ENCODE measurements at regions not wholly inside any gene's neighbourhood (a gene's known extent, or its start where the extent isn't known, plus 50 kb on each side); places are given as distances from the start of the nearest gene placed in this dataset.

DNA sequence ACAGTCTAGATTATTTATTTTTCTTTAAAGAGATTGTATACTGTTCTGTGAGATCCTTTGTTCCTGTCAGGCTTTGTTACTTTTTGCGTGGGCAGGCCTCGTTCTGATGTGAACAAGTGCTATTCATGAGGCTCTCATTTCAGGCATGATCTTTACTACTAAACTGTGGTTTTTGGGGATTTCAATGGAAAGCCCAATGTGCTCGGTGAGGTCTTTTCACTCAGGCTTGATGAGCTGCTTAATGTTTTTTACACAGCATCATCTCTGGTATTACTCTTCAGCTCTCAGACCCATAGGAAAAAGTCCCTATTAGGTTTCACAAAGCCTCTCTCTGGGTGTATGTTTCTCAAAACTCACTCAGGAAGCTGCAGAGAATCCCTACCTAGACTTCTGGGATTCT, 419.4 kb downstream of the GPATCH2 start:
- TF ChIP-seq, protein P1, sequence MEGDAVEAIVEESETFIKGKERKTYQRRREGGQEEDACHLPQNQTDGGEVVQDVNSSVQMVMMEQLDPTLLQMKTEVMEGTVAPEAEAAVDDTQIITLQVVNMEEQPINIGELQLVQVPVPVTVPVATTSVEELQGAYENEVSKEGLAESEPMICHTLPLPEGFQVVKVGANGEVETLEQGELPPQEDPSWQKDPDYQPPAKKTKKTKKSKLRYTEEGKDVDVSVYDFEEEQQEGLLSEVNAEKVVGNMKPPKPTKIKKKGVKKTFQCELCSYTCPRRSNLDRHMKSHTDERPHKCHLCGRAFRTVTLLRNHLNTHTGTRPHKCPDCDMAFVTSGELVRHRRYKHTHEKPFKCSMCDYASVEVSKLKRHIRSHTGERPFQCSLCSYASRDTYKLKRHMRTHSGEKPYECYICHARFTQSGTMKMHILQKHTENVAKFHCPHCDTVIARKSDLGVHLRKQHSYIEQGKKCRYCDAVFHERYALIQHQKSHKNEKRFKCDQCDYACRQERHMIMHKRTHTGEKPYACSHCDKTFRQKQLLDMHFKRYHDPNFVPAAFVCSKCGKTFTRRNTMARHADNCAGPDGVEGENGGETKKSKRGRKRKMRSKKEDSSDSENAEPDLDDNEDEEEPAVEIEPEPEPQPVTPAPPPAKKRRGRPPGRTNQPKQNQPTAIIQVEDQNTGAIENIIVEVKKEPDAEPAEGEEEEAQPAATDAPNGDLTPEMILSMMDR (IDR thresholded peaks at IDR 0.05): no peak
- Mint-ChIP-seq H3K27me3 (ENCODE audit: unreplicated experiment) (no peaks in the 10 kb centered on the region), H3K4me1 (ENCODE audit: unreplicated experiment) (no peaks in the 10 kb centered on the region), H3K27ac (ENCODE audit: unreplicated experiment) (no peak overlapping the region), H3K4me3 (ENCODE audit: unreplicated experiment) (no peak overlapping the region), H3K36me3 (ENCODE audit: unreplicated experiment) (no peaks in the 10 kb centered on the region), H3K9me3 (ENCODE audit: unreplicated experiment) (peaks cover 6% of the 10 kb centered on the region)
- no peak for DNase-seq (ENCODE audit: extremely low spot score, unreplicated experiment)

DNA sequence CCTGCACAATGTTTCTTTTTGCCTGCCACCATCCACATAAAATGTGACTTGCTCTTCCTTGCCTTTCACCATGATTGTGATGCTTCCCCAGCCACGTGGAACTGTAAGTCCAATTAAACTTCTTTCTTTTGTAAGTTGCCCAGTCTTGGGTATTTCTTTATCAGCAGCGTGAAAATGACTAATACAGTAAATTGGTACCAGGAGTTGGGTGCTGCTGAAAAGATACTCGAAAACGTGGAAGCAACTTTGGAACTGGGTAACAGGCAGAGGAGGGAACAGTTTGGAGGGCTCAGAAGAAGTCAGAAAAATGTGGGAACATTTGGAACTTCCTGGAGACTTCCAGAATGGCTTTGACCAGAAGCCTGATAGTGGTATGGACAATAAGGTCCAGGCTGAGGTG, 425.3 kb downstream of the GPATCH2 start:
- Mint-ChIP-seq H3K27me3 (ENCODE audit: unreplicated experiment) (no peaks in the 10 kb centered on the region), H3K27ac (ENCODE audit: unreplicated experiment) (no peak overlapping the region), H3K4me1 (ENCODE audit: unreplicated experiment) (no peaks in the 10 kb centered on the region), H3K9me3 (ENCODE audit: unreplicated experiment) (peaks cover 11% of the 10 kb centered on the region), H3K36me3 (ENCODE audit: unreplicated experiment) (no peaks in the 10 kb centered on the region), H3K4me3 (ENCODE audit: unreplicated experiment) (no peak overlapping the region)
- no peak for DNase-seq (ENCODE audit: extremely low spot score, unreplicated experiment)
- TF ChIP-seq, protein P1 (IDR thresholded peaks at IDR 0.05): no peak

DNA sequence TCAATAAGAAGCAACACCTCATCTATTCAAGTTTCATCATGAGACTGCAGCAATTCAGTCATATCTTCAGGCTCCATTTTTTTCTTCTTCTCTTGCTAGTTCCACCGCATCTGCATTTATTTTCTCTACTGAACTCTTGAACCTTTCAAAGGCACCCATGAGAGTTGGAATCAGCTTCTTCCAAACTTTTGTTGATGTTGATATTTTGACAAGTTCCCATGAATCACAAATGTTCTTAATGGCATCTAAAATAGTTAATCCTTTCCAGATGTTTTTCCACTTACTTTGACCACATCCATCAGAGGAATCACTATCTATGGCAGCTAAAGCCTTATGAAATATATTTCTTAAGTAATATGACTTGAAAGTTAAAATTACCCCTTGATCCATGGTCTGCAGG, 434.3 kb downstream of the GPATCH2 start:
- Mint-ChIP-seq H3K36me3 (ENCODE audit: unreplicated experiment) (no peaks in the 10 kb centered on the region), H3K9me3 (ENCODE audit: unreplicated experiment) (no peaks in the 10 kb centered on the region), H3K4me3 (ENCODE audit: unreplicated experiment) (no peak overlapping the region), H3K27me3 (ENCODE audit: unreplicated experiment) (no peaks in the 10 kb centered on the region), H3K4me1 (ENCODE audit: unreplicated experiment) (no peaks in the 10 kb centered on the region), H3K27ac (ENCODE audit: unreplicated experiment) (no peak overlapping the region)
- TF ChIP-seq, protein P1 (IDR thresholded peaks at IDR 0.05): no peak
- no peak for DNase-seq (ENCODE audit: extremely low spot score, unreplicated experiment)

DNA sequence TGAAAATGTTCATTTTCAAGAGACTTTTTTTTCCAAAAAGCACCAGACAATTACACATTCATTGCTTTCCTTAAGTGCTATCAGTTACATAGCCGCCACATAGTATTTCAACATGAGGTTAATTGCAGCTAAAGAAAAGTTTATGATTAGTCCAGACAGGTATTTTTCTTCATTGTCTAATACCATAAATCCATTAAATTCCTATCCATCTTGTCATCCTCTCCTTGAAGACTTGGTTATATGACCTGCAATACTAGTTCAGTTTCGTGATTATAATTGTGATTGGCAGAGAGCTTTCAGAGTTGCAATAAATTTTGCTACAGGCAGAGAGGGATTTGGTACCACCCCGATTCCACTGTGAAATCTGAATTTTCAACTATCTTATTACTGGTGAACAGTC, 437.7 kb downstream of the GPATCH2 start:
- no peak for DNase-seq (ENCODE audit: extremely low spot score, unreplicated experiment)
- Mint-ChIP-seq H3K36me3 (ENCODE audit: unreplicated experiment) (no peaks in the 10 kb centered on the region), H3K27me3 (ENCODE audit: unreplicated experiment) (no peaks in the 10 kb centered on the region), H3K9me3 (ENCODE audit: unreplicated experiment) (peaks cover 14% of the 10 kb centered on the region), H3K4me3 (ENCODE audit: unreplicated experiment) (no peak overlapping the region), H3K27ac (ENCODE audit: unreplicated experiment) (no peak overlapping the region), H3K4me1 (ENCODE audit: unreplicated experiment) (no peaks in the 10 kb centered on the region)
- TF ChIP-seq, protein P1 (IDR thresholded peaks at IDR 0.05): no peak

DNA sequence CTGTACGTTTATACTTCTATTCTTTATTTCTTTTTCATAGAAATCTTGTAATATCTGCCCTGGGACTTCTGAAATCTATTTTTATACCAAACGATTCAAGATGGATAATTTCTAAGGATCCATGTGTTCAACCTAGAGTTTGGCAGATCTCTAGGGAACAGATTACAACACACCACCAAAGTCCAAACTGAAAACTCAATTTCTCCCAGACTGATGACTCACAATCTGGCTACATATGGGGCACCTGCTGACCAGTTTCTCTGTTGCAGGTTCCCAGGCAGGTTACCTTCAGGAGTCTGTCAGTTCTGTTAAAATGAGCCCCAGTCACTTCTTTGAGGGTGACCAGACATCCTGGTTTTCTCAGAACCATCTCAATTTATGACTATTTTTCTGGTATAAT, 439.4 kb downstream of the GPATCH2 start:
- TF ChIP-seq, protein P1 (IDR thresholded peaks at IDR 0.05): no peak
- Mint-ChIP-seq H3K27ac (ENCODE audit: unreplicated experiment) (no peak overlapping the region), H3K4me1 (ENCODE audit: unreplicated experiment) (no peaks in the 10 kb centered on the region), H3K27me3 (ENCODE audit: unreplicated experiment) (no peaks in the 10 kb centered on the region), H3K9me3 (ENCODE audit: unreplicated experiment) (peaks cover 14% of the 10 kb centered on the region), H3K4me3 (ENCODE audit: unreplicated experiment) (no peak overlapping the region), H3K36me3 (ENCODE audit: unreplicated experiment) (no peaks in the 10 kb centered on the region)
- no peak for DNase-seq (ENCODE audit: extremely low spot score, unreplicated experiment)

Measured in osteocyte (in vitro differentiated cells).